Neural cell (in vitro differentiated cells): ENCODE measurements at regions not wholly inside any gene's neighbourhood (a gene's known extent, or its start where the extent isn't known, plus 50 kb on each side); places are given as distances from the start of the nearest gene placed in this dataset.

ENCODE experiments used
- CTCF ChIP-seq: fragments of 450-650 bp; IDR thresholded peaks from 2 replicates; pipeline ENCODE4 v1.5.1; 2014; ENCODE audit warnings: antibody characterized with exemption, mild to moderate bottlenecking, moderate library complexity; ENCODE audit not compliant: poor library complexity, severe bottlenecking
- EZH2 ChIP-seq: fragments of 200-600, 300-800 bp; shearing (Covaris generic), sonication (generic); IDR thresholded peaks from 2 replicates; pipeline ENCODE4 v1.6.1; 2014; ENCODE audit warnings: antibody characterized with exemption, low read length, borderline replicate concordance, mild to moderate bottlenecking; ENCODE audit not compliant: insufficient read depth, poor library complexity, severe bottlenecking
- MXI1 ChIP-seq: fragments of 450-650 bp; conservative IDR thresholded peaks from 2 replicates; pipeline ENCODE4 v1.6.1; 2014; ENCODE audit warnings: antibody characterized with exemption, mild to moderate bottlenecking; ENCODE audit not compliant: poor library complexity, severe bottlenecking
- POLR2AphosphoS5 ChIP-seq: IDR thresholded peaks from 2 replicates; pipeline ENCODE4 v1.6.1; 2012
- SMC3 ChIP-seq: fragments of 450-650 bp; conservative IDR thresholded peaks from 2 replicates; pipeline ENCODE4 v1.6.1; 2014; ENCODE audit warnings: antibody characterized with exemption, mild to moderate bottlenecking, moderate library complexity; ENCODE audit not compliant: poor library complexity
- TAF1 ChIP-seq: IDR thresholded peaks from 2 replicates; pipeline ENCODE4 v1.6.1; 2012; ENCODE audit warnings: low read depth

- TF ChIP-seq EZH2: no peak
- TF ChIP-seq CTCF: no peak
- TF ChIP-seq POLR2AphosphoS5: no peak
- no peak for TF ChIP-seq SMC3
- TF ChIP-seq MXI1: no peak
- no peak for TF ChIP-seq TAF1
Observed at GRCh38 chr14:44567997-44568396, 60.9 kb upstream of the FSCB start.
